Stimulated activated CD8-positive, alpha-beta memory T cell treated with anti-CD3 and anti-CD28 coated beads, Interleukin-12 subunit alpha, Interleukin-12 subunit beta, amount 100 ng/mL, for 4 hours (primary cell): ENCODE measurements at regions not wholly inside any gene's neighbourhood (a gene's known extent, or its start where the extent isn't known, plus 50 kb on each side); places are given as distances from the start of the nearest gene placed in this dataset.

ENCODE experiments used
- DNase-seq: peaks from one replicate; pipeline ENCODE4 v3.0.0-alpha.2; 2020; ENCODE audit warnings: low read depth

- no peak for DNase-seq
These were observed 223.0 kb upstream of the MCTP2 start for GRCh38 chr15:94008104-94009074.

DNA sequence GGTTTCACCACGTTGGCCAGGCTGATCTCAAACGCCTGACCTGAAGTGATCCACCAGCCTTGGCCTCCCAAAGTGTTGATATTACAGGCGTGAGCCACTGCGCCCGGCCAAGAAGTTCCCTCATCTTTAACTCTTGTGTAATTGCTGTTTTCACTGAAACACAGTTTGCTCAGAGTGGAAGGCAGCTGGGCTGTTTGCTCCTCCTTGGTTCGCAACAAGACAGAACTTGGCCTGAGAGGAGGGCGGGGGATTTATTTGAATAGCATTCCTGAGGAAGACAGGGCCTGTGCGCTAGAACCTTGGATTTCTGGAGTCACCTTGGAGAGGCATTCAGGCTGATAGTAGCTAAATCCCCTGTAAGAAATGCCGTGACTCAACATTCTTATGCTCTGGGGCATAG lies 226.7 kb upstream of the MCTP2 start:
- no peak for DNase-seq

- DNase-seq, result no peak
These were observed 229.3 kb upstream of the MCTP2 start for GRCh38 chr15:94002041-94002440.

GRCh38 chr15:94001255-94001801 lies 230.0 kb upstream of the MCTP2 start:
- no peak for DNase-seq

DNA sequence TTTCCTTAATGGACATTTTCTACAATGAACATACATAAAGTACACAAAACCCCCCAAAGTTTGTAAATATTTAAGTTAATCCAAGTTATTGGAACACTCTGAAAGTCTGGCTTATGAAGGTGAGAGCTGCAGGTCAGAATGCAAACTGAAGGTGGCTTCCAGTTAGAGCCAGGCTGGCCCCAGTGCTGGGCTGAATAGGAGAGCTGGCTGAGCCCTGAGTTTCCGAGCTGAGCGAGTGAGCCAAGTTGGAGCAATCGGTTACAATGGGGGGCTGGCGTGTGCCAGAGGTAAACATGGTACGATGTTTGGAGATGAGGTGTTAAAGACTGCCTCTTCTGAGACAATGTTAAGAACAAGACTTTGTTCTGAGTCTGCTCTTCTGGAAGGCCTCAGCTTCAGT lies 230.8 kb upstream of the MCTP2 start:
- DNase-seq, result no peak

- DNase-seq, result no peak
These were observed 234.2 kb upstream of the MCTP2 start for GRCh38 chr15:93997071-93997658.

DNA sequence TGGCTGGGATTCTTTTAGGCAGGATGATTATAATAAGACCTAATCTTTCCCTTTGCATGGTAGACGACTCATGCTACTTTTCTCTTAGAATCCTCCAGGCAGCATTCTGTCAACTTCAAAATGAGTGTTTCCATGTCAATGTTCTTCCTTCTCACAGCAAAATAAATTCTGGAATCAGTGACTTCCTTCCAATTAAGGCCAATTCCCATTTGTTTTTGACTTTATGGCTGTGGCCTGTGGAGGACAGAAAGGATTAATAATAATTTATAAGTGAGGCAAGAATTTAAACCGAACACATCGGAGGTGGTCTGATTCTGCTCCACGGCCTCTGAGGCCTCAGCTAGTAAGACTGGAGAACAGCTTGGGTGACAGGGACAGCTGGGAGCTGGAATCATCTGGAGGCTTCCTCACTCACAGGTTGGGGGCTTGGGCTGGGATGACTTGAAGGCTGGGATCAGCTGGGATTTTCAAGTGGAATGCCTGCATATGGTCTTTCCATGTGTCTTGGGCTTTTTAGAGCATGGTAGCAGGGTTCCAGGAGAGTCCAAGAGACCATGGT lies 241.8 kb upstream of the MCTP2 start:
- no peak for DNase-seq

DNA sequence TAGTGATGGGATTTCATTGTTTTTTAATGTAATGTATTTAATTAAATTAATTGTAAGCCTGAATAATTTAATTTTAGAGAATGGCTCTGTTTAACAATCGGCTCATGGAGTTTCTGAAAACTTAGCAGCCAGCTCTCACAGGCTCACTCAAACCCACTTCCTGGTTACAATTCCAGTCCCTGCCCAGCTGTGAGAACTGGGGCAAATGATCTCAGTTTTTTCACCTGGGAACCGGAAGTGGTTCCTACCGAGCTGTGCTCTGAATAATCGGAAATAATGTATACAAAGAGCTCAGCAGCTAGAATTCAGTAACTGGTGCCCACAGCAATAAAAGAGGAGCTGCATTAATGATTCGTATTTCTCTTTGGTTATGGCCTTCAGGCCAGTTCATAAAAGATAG lies 244.3 kb upstream of the MCTP2 start:
- no peak for DNase-seq

DNA sequence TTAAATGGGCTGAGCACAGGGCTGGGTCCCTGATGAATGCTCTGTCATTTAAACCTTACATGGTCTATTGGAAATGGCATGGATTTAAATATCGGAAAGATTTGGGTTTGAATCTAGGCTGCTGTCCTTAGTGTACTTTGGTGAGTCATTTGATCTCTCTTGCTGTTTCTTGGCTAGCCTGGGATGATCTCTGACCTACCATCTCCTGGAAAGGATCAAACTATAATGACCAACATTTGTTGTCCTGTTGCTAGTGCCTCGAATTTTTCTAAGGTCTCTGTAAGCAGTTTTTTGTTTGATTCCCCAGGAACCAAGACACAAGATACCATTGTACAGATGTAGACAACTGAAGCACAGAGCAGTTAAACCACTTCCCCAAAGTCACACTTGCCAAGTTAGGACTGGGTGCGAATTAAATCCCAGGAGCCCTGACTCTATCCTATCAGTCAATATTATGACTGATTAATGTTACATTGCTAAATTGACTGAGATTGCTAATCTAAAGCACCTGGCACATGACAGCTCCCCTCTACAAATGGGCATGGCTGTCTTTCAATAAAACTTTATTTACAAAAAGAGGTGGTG lies 244.9 kb upstream of the MCTP2 start:
- DNase-seq, result no peak

- DNase-seq, result no peak
These were observed 245.4 kb upstream of the MCTP2 start for GRCh38 chr15:93985925-93986324.

DNA sequence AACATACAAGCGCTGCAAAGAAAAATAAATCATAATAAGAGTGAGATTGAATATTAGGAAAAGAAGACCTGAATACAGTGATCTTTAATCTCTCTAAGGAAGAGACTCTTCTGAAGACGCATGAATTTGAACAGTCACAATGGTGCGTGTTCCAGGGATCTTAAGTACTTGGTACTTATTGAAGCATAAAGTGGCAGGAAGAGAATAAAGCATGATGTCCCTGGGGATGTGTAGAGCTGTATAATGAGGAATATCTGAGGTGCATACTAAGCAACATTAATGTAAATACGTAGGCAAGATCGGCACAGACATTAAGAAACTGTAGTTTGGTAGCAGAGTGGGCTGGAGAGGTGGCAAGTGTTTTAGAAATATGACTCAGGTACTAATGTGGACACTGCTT lies 246.2 kb upstream of the MCTP2 start:
- no peak for DNase-seq

DNA sequence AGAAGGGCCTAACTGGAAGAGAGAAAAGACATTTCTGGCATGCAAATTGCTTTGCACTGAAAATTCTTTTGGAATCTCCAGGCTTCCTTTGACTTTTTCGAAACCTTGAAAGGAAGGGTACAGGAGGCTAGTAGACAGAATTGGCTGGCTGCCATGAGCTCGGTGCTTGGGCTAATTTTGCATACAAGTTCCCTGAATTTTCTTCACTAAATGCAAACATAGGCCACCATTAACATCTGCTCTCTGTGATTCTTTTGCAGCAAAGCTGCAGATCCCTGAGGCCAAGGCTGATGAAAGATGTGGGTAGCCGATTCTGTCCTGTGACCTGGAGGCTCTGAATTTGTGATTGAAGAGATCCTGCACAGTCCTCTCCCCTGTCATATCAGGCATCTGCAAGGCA lies 247.8 kb upstream of the MCTP2 start:
- DNase-seq, result no peak

DNA sequence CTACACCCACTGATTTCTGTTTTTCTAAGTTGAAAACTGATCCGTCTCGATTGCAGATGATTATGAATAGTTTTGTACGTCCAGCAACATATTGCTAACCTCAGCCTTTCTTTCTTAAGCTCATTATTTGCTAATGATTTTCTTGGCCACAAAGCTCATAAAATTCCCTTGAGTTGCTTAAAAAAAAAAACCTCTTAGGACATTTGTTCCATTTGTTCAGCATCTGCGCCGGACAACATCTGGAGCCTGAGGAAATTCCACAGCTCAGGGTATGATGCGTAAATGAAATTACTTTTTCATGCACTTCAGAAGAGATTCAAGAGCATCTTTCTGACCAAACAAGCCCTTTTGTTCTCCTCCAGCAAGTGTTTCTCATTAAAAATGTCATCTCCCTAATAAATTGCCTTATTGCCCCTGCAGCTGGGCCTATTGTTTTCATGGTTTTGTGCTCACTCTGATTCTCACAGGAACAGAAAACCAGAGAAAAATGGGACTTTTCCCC lies 249.1 kb upstream of the MCTP2 start:
- DNase-seq, result no peak

GRCh38 chr15:93981706-93982105 lies 249.7 kb upstream of the MCTP2 start:
- no peak for DNase-seq

DNA sequence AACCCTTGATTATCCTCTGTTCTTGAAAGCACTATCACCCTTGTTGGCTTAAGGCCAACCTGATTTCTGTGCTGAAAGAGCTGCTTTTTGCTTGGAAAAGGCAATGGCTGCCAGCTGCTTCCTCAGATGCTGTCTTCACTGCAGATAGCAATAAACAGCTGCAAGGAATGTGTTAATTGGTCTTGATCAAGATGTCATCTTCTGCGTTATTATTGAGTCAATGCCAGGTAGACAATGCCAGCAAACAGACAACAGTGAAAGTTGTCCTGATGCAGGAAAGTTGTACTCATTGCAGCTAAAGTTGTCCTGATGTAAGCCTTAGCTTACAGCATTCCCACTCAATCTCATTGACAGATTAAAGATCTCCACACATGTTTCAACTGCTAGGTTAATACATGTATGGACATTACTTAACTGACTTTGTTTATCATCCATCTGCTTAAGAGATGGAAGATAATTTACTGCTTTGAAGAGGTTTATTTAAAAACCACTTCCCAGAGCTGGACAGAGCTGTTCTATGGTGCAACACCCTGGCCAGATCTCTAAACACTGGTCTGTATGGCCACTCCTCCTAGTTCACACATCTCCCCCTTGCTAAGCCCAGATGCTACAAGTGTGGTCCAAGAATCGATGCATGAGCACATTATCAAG lies 251.0 kb upstream of the MCTP2 start:
- DNase-seq, result no peak

DNA sequence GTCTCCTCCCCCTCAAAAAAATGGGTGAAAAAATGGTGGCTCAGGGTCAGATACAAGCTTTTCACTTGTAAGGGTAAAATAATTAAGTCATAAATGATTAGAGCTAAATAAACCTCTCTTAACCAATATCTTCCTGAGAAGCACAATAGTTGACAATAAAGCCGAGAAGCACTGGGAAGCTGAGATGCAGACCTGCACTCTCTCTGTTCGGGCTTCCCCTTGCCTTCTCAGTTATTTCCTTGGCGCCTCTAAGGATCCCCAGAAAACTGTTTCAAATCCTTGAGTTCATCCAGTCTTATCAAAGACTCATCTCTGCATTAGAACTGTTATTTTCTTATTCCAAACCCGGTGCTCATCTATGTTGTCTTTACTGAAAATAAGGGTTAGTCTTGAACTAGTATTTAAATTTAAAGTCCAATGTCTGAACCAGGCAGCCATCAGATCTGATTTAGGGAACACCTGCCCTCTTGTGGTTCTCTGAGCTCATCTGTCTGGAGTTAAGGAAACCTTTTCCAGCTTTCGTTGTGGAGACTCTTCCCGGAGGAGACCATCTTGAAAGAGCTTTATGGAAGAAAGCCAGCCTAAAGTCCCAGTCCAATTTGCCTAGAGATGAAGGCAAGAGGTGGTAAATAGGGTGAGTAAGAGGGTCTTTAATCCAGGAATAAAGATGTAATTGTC lies 256.4 kb upstream of the MCTP2 start:
- no peak for DNase-seq

DNA sequence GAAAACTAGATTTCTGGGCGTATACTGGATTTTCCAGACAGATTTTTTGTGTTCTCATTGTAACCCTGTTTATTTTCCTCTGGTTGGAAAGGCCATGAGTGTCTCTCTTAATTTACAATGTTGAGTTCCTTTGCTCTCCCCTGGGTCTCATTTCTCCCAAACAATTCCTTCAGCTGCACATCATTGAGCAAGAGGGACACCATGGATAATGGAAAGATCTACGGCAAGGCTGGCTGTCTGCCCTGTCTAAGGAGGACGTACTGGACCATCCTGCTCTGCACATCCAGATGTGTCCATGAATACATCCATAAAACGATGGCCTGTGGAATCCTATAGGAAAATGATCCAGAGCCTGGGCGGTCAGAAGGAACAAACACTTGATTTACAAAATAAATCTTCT lies 258.1 kb upstream of the MCTP2 start:
- DNase-seq, result no peak

- DNase-seq, result no peak
These were observed 262.6 kb upstream of the MCTP2 start for GRCh38 chr15:93968773-93969172.

GRCh38 chr15:93965304-93965908 lies 266.0 kb upstream of the MCTP2 start:
- no peak for DNase-seq

- no peak for DNase-seq
These were observed 276.3 kb upstream of the MCTP2 start for GRCh38 chr15:93954985-93955571.

DNA sequence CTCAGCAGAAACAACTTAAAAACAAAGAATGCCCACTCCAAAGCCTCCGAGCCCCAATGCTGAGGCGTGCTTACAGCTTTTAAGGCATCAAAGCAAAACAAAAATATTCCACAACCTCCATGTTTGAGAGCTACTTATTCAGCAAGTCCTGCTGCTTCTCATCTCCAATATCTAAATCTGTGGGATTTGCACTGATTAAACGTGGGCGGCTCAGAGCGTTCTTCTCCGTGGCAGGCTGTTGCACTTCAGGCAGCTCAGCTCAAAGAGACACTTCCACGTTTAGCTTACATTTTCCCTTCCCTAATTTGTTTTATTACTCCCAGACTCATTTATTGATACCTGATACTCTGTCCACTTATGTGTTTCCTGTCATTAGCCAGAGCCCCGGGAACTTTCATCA lies 282.6 kb upstream of the MCTP2 start:
- DNase-seq, result no peak
